ENCODE measurements at regions not wholly inside any gene's neighbourhood (a gene's known extent, or its start where the extent isn't known, plus 50 kb on each side); places are given as distances from the start of the nearest gene placed in this dataset.

DNA sequence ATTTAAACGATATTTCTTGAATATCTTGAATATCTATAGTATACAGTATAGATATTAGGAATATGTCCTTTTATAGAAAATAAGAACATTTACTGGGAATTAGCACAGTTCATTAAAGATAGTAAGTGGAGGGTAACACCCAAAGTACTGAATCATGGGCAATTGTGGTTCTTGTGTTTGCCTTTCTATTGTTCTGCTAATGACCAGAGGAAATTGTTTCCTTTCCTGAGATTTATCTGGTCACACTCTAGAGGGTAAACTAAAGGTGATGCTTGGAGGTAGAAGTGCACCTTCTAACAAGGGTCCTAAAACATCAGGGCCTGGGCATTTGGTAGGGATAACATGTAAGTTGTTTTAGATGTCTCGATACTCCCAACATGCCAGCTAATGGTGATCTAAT lies 241.3 kb upstream of the SFRP2 start:
- Histone ChIP-seq H3K4me1 (ENCODE audit: insufficient read depth, low read length) (no peaks in the 10 kb centered on the region), H3K27ac (ENCODE audit: low read depth, low read length) (no peak overlapping the region), H3K36me3 (ENCODE audit: insufficient read depth, low read length) (no peaks in the 10 kb centered on the region), H3K9ac (ENCODE audit: low read length) (no peak overlapping the region), H2AFZ (ENCODE audit: low read depth, low read length) (no peak overlapping the region), H3K79me2 (ENCODE audit: insufficient read depth, low read length) (no peaks in the 10 kb centered on the region), H3K4me3 (ENCODE audit: insufficient read depth, low read depth, low read length) (no peak overlapping the region), H3K4me2 (ENCODE audit: low read length) (no peak overlapping the region), H3K27me3 (ENCODE audit: insufficient read depth, low read length) (no peaks in the 10 kb centered on the region), H4K20me1 (ENCODE audit: insufficient read depth, low read length) (no peaks in the 10 kb centered on the region), H3K9me3 (ENCODE audit: insufficient read depth, low read depth, low read length) (no peaks in the 10 kb centered on the region)
- Mint-ChIP-seq H3K9me3 (ENCODE audit: unreplicated experiment) (peaks cover 7% of the 10 kb centered on the region), H3K27me3 (ENCODE audit: low read depth, unreplicated experiment) (peaks cover 2% of the 10 kb centered on the region), H3K36me3 (ENCODE audit: low read depth, unreplicated experiment) (no peaks in the 10 kb centered on the region), H3K4me3 (ENCODE audit: unreplicated experiment) (no peak overlapping the region), H3K4me1 (ENCODE audit: low read depth, unreplicated experiment) (no peaks in the 10 kb centered on the region), H3K27ac (ENCODE audit: unreplicated experiment) (no peak overlapping the region)
- TF ChIP-seq EZH2 (IDR thresholded peaks at IDR 0.05; ENCODE audit: insufficient read depth, low read length) = no peak
- TF ChIP-seq, protein P1, sequence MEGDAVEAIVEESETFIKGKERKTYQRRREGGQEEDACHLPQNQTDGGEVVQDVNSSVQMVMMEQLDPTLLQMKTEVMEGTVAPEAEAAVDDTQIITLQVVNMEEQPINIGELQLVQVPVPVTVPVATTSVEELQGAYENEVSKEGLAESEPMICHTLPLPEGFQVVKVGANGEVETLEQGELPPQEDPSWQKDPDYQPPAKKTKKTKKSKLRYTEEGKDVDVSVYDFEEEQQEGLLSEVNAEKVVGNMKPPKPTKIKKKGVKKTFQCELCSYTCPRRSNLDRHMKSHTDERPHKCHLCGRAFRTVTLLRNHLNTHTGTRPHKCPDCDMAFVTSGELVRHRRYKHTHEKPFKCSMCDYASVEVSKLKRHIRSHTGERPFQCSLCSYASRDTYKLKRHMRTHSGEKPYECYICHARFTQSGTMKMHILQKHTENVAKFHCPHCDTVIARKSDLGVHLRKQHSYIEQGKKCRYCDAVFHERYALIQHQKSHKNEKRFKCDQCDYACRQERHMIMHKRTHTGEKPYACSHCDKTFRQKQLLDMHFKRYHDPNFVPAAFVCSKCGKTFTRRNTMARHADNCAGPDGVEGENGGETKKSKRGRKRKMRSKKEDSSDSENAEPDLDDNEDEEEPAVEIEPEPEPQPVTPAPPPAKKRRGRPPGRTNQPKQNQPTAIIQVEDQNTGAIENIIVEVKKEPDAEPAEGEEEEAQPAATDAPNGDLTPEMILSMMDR (IDR thresholded peaks at IDR 0.05; ENCODE audit: insufficient read depth, low read depth, low read length) = no peak
- no peak for FAIRE-seq
- no peak for DNase-seq (ENCODE audit: low read depth)

DNA sequence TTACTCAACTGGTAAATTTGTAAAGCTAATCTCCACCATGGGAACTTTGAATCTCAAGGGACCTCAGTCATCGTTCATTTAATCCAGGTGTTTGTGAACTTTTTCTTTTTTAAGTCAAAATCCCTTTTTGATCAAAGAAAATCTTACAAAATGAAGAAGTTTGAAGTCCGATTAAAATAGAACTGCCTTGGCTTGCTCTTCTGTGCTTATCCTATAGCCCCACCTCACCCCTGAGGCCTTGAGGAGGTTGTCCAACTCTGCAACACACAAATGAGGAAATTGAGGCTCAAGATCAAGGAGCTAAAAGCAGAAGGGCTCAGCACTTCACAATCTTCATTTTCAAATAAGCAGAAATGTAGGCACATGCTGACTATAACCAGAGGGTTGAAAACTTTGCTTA lies 240.3 kb upstream of the SFRP2 start:
- no peak overlapping the region for H3K4me2 ChIP-seq (ENCODE audit: low read length)

DNA sequence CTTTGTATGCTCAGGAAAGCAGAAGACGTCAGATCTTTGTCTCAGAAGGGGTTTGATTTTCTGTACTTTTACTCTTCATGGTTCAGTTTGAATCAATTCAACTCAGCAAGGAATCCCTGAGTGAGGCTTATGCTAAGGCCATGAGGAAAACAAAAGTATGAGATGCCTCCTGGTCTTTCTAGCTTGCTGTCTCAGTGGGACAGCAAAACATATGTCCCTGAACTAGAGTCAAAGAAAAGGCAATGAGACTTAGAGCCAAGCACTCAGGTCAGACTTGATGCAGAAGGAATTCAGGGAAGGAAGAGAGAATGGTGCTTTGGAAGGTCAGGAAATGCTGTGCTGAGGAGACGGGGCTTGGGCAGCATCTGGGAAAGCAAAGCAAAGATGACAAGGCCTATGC lies 236.2 kb upstream of the SFRP2 start:
- Histone ChIP-seq H3K36me3 (ENCODE audit: insufficient read depth, low read length) (no peaks in the 10 kb centered on the region), H2AFZ (ENCODE audit: low read depth, low read length) (no peak overlapping the region)
- FAIRE-seq = no peak

More for the DNA sequence above, 240.3 kb upstream of the SFRP2 start:
- H3K9me3 ChIP-seq (ENCODE audit: insufficient read depth, low read depth, low read length) = no peaks in the 10 kb centered on the region
- TF ChIP-seq, protein P1 (IDR thresholded peaks at IDR 0.05; ENCODE audit: insufficient read depth, low read depth, low read length) = no peak
- no peak for TF ChIP-seq EZH2 (IDR thresholded peaks at IDR 0.05; ENCODE audit: insufficient read depth, low read length)
- H3K27ac ChIP-seq (ENCODE audit: low read depth, low read length) = no peak overlapping the region
- Mint-ChIP-seq H3K36me3 (ENCODE audit: low read depth, unreplicated experiment) (no peaks in the 10 kb centered on the region), H3K27me3 (ENCODE audit: low read depth, unreplicated experiment) (peaks cover 5% of the 10 kb centered on the region), H3K27ac (ENCODE audit: unreplicated experiment) (no peak overlapping the region), H3K4me1 (ENCODE audit: low read depth, unreplicated experiment) (no peaks in the 10 kb centered on the region), H3K9me3 (ENCODE audit: unreplicated experiment) (peaks cover 7% of the 10 kb centered on the region), H3K4me3 (ENCODE audit: unreplicated experiment) (no peak overlapping the region)
- H3K9ac ChIP-seq (ENCODE audit: low read length) = no peak overlapping the region
- H3K4me1 ChIP-seq (ENCODE audit: insufficient read depth, low read length) = no peaks in the 10 kb centered on the region
- no peaks in the 10 kb centered on the region for H3K79me2 ChIP-seq (ENCODE audit: insufficient read depth, low read length)
- DNase-seq (ENCODE audit: low read depth) (no peak), FAIRE-seq (no peak)
- no peaks in the 10 kb centered on the region for H3K36me3 ChIP-seq (ENCODE audit: insufficient read depth, low read length)
- no peaks in the 10 kb centered on the region for H4K20me1 ChIP-seq (ENCODE audit: insufficient read depth, low read length)
- H3K27me3 ChIP-seq (ENCODE audit: insufficient read depth, low read length) = no peaks in the 10 kb centered on the region
- no peak overlapping the region for H2AFZ ChIP-seq (ENCODE audit: low read depth, low read length)
- no peak overlapping the region for H3K4me3 ChIP-seq (ENCODE audit: insufficient read depth, low read depth, low read length)

More for the DNA sequence above, 236.2 kb upstream of the SFRP2 start:
- Histone ChIP-seq H4K20me1 (ENCODE audit: insufficient read depth, low read length) (no peaks in the 10 kb centered on the region), H3K27ac (ENCODE audit: low read depth, low read length) (no peak overlapping the region), H3K4me3 (ENCODE audit: insufficient read depth, low read depth, low read length) (no peak overlapping the region), H3K4me2 (ENCODE audit: low read length) (no peak overlapping the region), H3K9me3 (ENCODE audit: insufficient read depth, low read depth, low read length) (no peaks in the 10 kb centered on the region), H3K4me1 (ENCODE audit: insufficient read depth, low read length) (no peaks in the 10 kb centered on the region), H3K79me2 (ENCODE audit: insufficient read depth, low read length) (no peaks in the 10 kb centered on the region), H3K27me3 (ENCODE audit: insufficient read depth, low read length) (no peaks in the 10 kb centered on the region), H3K9ac (ENCODE audit: low read length) (no peak overlapping the region)
- no peaks in the 10 kb centered on the region for H3K9me3 Mint-ChIP-seq (ENCODE audit: unreplicated experiment)
- H3K36me3 Mint-ChIP-seq (ENCODE audit: low read depth, unreplicated experiment) = peaks cover 2% of the 10 kb centered on the region
- DNase-seq (ENCODE audit: low read depth) = no peak
- TF ChIP-seq, protein P1 (IDR thresholded peaks at IDR 0.05; ENCODE audit: insufficient read depth, low read depth, low read length) = no peak
- no peak for TF ChIP-seq EZH2 (IDR thresholded peaks at IDR 0.05; ENCODE audit: insufficient read depth, low read length)
- no peaks in the 10 kb centered on the region for H3K4me1 Mint-ChIP-seq (ENCODE audit: low read depth, unreplicated experiment)
- H3K4me3 Mint-ChIP-seq (ENCODE audit: unreplicated experiment) = no peak overlapping the region
- peaks cover 5% of the 10 kb centered on the region for H3K27me3 Mint-ChIP-seq (ENCODE audit: low read depth, unreplicated experiment)
- H3K27ac Mint-ChIP-seq (ENCODE audit: unreplicated experiment) = no peak overlapping the region
